NCI-H2196 (cell line): ENCODE measurements at regions not wholly inside any gene's neighbourhood (a gene's known extent, or its start where the extent isn't known, plus 50 kb on each side); places are given as distances from the start of the nearest gene placed in this dataset.
A peak's percentile ranks its signal among the peaks of the same experiment; 100 is the strongest.

ENCODE experiments used
- DNase-seq: peaks from one replicate; lab custom pipeline; 2025; ENCODE audit not compliant: unreplicated experiment; lab: John Stamatoyannopoulos, UW

DNA sequence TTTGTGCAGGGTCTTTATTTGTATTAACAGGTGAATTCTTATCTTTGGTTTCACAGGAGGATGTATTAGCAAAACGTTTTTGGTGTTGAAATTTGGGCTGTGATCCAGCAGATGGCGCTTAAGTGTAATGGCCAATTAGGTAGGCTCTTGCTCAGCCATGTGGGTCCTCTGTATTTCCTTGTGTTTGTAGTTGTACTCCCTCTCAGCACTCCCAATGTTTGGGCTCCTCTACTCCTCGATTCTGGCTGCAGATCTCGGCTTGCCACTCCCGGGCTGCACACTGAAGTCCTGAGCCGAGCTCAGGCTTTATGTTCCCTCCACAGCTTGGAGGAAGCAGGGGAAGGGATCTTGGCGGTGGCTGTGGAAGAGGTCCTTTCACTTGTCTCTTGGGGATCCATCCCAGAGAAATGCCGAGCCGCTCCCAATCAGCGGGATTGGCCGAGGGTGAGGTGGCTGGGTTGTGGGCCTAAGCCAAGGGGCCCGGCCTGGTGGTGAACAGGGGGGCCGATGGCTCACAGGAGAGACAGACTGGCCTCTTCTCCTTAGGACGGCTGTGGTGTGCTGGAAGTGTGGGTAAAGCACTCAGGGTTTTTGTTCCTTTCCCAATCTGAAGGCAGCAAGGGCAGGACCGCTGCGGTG lies 133.7 kb downstream of the AEBP2 start:
- DNase-seq: peak; percentile 45

DNA sequence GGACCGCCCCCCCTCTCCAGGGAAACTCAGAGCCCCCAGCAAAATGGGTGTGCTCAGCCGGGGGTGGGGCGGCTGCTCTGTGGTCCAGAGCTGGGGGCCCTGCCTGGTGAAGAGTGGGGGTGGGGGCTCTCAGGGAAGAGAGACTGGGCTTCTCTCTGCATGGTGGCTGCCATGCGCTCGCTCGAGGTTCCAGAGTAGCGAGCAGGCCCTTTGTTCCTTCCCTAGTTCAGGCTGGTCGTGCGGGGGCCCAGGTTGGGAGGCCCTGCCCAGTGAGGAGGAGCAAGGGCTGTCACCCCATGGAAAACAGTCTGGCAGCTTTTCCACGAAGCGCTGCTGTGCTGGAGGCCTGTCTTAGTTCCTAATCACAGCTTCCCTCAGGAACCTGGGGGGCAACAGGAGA lies 134.6 kb downstream of the AEBP2 start:
- no peak for DNase-seq

DNA sequence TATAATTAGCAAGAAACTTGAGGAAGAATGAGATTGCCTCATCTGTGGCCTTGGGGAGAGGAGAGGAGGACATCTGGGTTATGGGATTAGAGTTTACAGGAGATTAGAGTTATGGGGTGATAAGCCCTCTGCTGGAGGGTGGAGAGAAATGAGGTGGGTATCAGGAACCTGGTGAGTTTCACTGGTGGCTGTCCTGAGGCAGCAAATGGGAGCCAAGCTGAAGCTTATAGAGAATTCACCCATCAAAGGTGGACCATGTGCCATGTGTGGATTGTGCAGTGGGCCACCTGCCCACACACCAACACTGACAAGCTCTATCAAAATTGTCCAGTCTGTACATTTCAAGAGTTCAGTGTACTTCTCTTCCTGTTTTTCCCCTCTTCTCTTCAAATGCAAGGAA lies 135.3 kb downstream of the AEBP2 start:
- no peak for DNase-seq

DNA sequence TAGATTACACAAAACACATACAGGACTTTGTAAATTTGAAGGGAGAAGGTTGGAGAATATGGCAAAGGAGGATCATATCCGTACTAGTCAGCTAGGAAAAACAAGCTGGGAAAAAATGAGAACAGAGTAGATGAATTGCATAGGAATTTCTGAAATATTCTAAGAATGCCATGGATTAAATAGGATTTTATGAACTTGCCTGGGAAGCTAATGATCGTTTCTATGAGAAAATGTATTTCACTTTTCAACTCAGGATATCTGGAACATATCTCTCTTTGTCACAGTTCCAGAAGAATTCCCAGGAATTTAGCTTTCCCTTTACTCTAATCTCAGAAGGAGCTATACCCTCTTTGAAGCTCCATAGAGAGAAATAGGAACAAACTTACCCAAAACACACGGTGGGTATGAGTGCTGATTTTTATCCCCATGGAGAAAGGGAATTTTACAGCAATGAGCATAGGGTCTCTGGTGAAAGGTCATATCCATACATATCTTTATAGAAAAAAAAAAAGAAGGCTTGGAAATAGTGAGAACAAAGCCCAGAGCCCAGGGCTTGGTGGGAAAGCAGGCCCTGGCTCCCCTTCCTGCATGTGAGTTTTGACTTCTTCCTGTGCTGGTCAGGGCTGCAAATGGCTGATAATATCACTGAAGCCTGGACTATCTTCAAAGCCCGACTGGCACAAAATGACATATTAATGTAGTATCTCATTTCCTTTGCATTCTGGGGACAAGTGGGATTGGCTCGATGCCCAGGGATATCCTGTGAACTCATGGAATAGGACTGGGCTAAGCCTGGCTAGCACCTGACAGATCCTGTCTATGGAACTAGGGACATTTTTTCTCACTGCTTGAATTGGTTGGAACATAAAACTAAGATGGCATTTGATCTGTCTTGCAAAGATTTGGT lies 136.3 kb downstream of the AEBP2 start:
- DNase-seq: peak; percentile 93

DNA sequence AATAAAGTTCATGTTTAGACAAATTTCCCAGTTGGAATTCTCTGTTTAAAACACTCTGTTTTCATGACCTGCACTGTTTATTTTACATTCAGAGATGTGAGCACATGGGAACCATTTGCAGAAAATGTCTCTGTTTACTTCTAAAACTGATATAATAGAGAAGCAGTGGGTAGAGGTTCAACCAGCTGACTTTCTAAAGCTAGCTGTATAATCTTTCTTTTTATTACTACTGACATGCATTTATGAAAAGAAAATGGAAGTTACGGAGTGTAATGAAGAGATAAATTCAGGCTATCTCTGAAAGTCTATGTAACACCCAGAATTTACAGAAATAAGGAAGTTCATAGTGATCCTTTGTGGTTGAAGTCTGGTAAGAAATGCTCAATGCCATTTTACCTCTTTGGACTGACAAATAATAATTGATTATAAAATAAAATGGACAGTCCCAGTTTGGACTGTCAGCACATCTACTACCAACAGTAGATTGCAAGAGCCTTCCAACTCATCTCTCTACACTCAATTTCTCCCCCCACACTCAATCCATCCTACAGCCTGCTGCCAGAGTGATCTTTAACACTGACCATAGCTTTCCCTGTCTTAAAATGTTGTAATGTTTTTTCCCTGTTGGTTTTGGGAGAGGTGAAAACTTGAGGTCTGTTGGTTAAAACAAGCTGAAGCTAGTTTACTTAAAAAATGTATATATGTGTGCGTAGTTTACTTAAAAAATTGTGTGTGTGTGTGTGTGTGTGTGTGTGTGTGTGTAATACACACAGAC lies 137.4 kb downstream of the AEBP2 start:
- no peak for DNase-seq

DNA sequence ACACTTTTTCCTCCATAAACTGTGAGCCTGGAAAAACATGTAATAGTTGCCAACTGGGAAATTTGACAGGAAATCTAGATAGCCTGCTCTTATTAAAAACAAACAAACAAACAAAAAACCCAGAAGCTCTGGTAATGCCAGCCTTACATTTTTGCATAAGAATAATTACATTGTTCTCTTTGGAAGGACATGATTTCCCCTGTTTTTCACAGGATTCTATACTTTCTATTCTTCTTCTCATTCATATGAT lies 137.9 kb downstream of the AEBP2 start:
- no peak for DNase-seq

DNA sequence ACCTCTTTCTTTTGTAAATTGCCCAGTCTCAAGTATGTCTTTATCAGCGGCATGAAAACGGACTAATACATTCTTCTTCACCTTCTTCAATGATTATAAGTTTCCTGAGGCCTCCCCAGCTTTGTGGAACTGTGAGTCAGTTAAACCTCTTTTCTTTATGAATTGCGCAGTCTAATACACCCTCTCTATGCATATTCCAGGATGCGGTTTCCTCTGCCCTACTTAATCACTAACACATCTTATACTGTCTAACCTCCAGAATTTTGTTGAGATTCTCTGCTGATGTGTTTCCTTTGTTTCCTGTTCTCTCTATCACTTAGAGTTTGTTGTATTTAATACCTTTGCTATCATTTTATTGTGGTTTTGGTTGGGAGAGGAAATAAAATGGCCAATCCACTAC lies 145.4 kb downstream of the AEBP2 start:
- no peak for DNase-seq

DNA sequence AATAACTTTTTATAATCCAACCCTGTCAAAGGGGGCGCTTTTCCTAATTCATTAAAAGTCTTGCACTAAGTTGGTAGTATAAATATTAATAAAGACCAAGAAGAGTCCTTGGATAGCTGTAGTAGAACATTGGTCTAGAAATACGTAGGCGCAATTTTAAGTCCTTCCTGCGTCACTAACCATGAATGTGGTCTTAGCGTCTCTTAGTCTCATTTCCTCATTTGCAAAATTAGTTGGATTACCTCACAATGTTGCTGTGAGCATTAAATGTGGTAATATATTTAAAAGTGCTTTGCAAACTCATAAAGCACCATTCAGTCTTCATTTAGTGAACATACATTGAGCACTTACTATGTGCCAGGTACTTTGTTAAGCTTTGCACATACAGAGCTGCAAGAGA lies 149.7 kb downstream of the AEBP2 start:
- no peak for DNase-seq

DNA sequence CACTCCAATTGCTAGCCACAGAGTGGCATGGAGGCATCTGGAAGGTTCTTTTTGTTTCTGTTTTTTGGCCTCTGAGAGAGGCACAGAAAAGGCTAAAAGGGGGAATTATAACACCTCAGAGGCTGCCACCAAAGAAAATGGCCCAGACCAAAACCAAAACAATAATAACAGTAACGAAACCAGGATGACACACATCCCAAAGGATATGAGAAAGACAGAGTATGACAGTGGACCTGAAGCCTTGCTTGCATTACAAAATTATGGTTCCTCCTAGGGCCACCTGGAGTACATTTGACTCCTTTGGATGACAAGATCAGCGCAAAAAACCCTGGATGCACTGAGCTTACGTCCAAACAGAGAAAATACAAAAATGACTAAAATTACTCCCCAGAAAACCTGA lies 152.7 kb downstream of the AEBP2 start:
- DNase-seq: no peak

DNA sequence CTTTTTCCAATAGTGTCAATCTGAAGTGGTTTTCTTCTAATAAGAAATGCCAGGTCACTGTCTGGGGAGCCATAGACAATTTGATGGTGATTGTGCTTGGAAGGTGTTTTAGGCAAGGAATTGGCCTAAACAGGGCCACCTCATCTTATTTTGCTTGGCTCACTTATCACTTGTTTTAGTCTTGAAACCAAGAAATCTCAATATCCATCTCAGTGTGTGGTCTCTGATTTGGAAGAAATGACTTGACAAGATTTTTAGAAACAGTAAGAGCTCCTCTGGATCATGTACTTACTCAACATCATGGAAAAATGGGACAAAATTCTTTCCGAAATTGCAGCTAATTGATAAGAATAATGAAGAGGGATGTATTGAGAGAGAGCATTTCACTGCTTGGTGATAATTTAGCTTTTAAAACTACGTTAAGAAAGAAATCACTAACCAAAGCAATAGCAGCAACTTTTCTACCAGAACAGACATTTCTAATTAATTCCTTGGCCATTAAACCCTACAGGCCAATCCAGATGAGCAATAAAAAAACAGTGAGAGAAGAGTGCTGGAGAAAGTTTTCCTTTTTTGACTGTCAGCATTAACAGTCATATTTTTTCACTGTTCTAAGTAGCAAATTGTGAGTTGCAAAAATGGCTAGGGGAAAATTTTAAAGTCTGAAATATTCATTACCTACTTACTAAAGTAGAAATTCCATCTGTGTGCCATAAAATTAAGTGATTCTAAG lies 157.3 kb downstream of the AEBP2 start:
- DNase-seq: no peak

DNA sequence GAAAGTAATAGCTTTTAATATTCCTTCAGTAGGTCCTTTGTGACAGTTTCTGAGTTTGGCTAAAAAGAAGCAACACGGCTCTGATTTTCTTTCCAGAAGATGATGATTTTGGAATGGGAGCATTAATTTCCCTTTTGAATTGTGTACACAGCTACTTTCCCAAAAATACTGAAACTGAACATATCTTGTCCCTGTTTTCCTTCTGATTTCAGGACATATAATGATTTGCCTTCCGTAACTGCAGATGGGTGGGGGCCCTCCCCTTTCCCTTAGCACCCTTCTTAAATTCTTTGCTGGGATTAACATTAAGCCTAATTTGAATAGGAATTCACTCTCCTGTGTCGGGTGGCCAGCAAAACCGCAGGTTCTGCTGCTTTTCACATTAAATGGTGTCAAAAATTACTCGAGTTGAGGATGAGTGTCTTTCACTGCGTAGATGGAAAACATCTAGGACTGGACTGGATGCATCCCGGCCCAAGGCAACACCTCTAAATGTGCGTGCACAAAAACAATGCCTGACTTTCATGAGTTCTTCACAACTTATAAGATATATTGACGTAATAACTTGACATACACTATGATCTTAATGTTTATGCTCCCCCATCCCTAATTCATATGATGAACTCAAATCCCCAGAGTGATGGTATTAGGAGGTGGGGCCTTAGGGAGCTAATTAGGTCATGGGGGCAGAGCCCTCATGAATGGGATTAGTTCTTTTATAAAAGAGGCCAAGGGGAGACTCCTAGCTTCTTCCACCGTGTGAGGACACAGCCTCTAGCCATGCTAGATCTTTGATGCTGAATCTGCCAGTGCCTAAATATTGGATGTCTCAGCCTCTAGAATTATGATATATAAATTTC lies 158.1 kb downstream of the AEBP2 start:
- no peak for DNase-seq

DNA sequence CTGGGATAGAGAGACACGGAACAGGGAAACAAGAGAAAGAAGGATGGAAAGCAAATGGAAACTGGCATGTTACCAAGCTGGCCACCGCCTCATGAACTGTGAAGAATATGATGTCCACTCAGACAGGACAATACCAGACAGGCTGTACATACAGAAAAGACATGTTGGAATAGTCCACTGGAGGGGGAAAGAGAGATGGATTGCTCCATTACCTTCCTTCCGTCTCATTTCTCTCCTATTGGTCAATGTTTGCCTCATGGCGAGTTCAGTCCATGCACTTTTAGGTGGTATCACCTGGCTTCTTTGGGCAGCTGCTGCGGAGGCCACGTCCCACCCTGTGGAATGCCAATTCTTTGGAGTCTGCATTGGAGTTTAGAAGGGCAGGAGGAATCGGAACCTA lies 166.4 kb downstream of the AEBP2 start:
- no peak for DNase-seq

DNA sequence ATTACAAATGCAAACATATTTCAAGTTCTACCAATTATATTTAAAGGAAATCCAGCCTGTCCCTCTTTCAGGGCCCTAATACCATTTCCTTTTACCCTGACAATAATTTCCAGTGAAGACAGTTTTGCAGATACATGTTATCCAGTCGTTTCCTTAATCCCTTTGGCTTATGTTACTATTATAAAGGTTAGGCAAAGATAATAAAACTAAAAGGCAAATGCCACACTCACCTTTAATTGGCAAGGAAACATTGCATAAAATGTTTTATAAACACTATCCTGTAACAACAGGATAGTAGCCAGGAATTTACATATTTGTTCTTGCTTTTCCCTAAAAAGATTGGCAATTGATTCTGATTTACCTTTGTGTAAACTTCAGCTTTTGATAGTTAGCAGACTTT lies 168.7 kb downstream of the AEBP2 start:
- no peak for DNase-seq

DNA sequence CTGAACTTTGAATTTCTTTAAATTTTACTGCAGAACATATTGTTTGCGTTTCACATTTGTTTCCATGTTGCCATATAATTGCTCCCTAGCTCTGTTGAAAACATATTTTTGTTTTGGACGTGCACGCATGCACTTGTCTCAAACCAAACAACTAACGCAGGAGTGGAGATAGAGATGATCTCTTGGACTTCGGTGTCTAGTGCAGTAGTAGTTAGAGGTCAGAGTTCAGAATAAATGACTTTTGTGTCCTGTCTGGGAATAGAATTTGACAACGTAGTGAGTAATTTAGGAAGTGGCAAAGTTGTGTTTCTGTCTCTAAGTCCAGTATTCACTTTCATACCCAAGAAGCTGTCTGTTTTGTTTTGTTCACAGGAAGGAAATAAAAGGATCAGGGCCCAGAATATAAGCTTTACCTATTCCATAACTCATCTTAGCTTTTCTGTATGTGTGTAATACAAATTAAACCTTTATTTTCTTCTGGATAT lies 173.8 kb downstream of the AEBP2 start:
- no peak for DNase-seq

DNA sequence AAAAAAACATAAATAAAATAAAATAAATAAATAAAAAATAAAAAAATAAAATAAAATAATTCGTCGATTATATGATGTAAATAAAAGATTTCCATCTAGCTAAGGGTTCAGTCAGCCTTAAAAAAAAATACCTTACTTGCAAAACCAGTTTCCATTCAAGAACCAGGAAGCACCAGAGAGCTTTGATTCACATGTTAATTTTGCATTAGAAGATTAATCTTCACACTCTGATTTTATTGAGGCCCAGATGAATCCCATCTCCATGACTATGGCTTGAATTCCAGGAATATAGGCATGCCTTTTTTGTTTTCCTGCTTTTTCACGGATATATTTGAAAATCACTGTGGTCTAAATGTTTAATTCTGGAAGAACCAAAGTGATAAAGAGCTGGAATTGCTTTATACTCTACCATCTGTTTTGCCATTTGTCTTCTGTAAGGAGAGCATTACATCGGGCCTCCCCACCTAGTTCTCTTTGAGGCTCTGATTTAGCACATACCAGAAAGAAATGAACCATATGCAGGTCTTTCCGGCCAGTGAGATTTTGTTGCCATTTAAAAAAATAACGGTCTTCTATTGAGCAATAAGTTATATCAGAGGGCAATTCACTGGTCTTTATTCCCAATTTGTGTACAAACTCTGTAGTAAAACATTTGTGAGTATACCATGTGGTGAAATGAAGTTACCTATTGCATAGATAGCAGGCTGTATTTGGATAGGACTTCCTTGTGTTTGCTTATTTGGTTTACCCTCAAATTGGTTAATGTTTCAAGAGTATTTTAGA lies 175.5 kb downstream of the AEBP2 start:
- no peak for DNase-seq

DNA sequence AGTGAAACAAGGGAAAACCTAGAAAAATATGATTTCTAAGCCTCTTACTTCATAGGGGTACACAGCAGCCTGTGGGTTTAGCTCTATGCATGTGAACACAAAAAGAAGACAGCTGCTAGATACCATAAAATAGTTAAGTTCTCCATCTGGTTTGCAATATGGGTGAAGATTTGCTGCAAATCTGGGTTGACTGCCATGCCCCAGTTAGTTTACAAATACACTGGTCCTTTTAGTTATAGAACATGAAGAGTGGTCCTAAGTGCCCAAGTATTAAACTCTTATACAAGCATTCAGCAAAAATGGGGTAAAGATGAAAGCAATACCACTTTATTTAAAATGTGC lies 176.1 kb downstream of the AEBP2 start:
- DNase-seq: no peak

DNA sequence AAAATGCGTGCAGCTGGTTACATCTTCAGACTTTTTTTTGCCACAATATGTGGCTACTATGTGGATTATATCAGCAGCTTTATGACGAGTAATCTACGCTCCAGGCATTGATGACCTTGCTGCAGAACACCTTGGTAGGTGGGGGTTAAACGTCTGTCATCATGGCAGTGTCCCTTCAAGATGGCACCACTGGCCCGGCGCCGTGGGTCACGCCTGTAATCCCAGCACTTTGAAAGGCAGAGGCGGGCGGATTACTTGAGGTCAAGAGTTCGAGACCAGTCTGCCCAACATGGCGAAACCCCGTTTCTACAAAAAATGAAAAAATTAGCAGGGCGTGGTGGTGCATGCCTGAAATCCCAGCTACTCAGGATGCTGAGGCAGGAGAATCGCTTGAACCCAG lies 177.5 kb downstream of the AEBP2 start:
- DNase-seq: no peak

DNA sequence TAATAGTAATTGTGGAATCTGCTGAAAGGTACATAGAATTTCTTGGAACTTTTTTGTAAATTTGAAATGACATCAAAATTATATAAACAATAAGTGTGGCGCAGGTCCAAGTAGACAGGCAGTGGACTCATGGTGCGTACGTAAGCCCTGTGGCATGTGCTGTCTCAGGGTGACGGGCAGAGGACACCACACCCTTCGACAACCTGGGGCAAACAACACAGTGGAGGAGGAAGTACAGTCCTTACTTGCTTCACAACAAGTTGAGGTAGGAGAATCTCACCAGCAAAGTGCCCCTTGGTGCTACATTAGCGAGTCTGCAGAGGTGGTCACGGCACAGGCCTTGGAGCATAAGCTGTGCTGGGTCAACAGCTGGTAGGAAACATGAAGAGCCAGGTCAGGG lies 180.9 kb downstream of the AEBP2 start:
- no peak for DNase-seq

DNA sequence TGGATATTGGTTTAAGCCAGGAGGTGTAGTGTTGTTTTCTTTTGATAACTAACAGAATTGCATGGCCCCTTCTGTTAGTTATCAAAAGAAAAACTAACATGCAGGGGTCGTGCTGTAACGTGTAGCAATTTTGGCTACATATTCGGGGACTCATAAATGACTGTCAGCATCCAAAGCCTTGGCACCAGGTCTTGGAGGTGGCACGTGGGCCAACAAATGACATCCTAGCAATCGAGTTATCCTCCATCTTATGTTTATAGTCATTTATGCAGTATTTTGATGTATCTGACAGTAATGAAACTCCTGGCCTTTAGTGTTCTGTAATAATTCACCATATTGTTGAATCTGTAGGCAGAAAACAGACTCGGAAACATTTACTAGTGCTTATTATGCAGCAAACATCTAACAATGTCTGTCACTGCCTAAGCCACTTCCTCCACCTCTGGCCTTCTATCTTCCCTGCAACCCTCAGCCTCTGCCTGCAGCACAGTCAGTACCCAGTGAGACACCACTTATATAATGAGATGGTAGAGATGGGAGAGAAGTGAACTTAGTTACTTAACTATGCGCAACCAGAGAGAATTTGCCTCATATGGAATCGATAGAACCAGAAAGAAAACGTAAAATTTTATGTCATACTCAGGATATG lies 184.6 kb downstream of the AEBP2 start:
- no peak for DNase-seq
